ENCODE measurements at regions not wholly inside any gene's neighbourhood (a gene's known extent, or its start where the extent isn't known, plus 50 kb on each side); places are given as distances from the start of the nearest gene placed in this dataset.

DNA sequence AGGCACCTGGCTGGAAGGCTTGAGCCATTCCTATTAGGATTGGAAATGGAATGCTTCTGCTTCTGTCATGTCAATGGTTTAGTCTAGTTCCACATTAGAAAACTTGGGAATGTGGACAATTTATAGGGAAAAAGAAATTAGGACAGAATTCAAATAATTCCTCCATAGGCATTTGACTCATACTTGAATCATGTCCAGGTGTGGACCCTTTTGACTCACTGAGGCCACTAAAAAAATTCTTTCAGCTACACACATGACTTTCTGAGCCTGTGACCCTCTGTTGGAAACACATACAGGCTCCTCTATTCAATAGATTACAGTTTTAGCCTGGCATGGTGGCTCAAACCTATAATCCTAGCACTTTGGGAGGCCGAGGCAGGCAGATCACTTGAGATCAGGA lies 100.5 kb downstream of the RASSF10 start:
- H3K9me3 Mint-ChIP-seq (ENCODE audit: low read depth, unreplicated experiment): peaks cover 10% of the 10 kb centered on the region
- peaks cover 49% of the 10 kb centered on the region for H3K4me1 Mint-ChIP-seq (ENCODE audit: low read depth, unreplicated experiment)
- CTCF ChIA-PET: interaction anchor here (0.7 kb wide), 1 partner anchor 1963 kb away, joined by 3 read pairs; no protein-coding TSS in a partner anchor
- no TSS peak for BruUV-seq (replicated peaks)
- intact Hi-C loops (cut with micrococcal nuclease; ENCODE audit: unreplicated experiment): no loop called here
- no peak for DNase-seq
- no peaks in the 10 kb centered on the region for H3K36me3 Mint-ChIP-seq (ENCODE audit: insufficient read depth, unreplicated experiment)
- TF ChIP-seq, protein P1, sequence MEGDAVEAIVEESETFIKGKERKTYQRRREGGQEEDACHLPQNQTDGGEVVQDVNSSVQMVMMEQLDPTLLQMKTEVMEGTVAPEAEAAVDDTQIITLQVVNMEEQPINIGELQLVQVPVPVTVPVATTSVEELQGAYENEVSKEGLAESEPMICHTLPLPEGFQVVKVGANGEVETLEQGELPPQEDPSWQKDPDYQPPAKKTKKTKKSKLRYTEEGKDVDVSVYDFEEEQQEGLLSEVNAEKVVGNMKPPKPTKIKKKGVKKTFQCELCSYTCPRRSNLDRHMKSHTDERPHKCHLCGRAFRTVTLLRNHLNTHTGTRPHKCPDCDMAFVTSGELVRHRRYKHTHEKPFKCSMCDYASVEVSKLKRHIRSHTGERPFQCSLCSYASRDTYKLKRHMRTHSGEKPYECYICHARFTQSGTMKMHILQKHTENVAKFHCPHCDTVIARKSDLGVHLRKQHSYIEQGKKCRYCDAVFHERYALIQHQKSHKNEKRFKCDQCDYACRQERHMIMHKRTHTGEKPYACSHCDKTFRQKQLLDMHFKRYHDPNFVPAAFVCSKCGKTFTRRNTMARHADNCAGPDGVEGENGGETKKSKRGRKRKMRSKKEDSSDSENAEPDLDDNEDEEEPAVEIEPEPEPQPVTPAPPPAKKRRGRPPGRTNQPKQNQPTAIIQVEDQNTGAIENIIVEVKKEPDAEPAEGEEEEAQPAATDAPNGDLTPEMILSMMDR (IDR thresholded peaks at IDR 0.05; ENCODE audit: unreplicated experiment): no peak
- no peak overlapping the region for H3K27ac Mint-ChIP-seq (ENCODE audit: unreplicated experiment)
- H3K27me3 Mint-ChIP-seq (ENCODE audit: unreplicated experiment): no peaks in the 10 kb centered on the region
- no peak overlapping the region for H3K4me3 Mint-ChIP-seq (ENCODE audit: low read depth, unreplicated experiment)

DNA sequence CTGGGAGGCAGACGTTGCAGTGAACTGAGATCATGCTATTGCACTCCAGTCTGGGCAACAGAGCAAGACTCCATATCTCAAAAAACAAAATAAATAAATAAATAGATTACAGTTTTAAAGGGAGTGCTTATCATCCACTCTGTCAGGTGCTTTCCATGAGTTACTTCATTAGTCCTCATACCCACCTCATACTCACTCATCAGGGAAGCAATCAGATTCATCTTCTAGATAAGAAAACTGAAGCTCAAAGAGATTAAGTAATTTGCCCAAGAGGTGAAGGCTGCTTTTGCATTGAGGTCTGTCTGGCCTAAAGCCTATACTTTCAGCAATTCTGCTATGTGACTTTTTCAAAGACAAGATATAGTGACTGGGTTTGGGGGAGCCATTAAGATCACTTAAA lies 101.0 kb downstream of the RASSF10 start:
- H3K9me3 Mint-ChIP-seq (ENCODE audit: low read depth, unreplicated experiment): peaks cover 10% of the 10 kb centered on the region
- DNase-seq: no peak
- TF ChIP-seq, protein P1 (IDR thresholded peaks at IDR 0.05; ENCODE audit: unreplicated experiment): no peak
- H3K4me3 Mint-ChIP-seq (ENCODE audit: low read depth, unreplicated experiment): no peak overlapping the region
- no peaks in the 10 kb centered on the region for H3K36me3 Mint-ChIP-seq (ENCODE audit: insufficient read depth, unreplicated experiment)
- no peak overlapping the region for H3K27ac Mint-ChIP-seq (ENCODE audit: unreplicated experiment)
- H3K4me1 Mint-ChIP-seq (ENCODE audit: low read depth, unreplicated experiment): peaks cover 49% of the 10 kb centered on the region
- no TSS peak for BruUV-seq (replicated peaks)
- no peaks in the 10 kb centered on the region for H3K27me3 Mint-ChIP-seq (ENCODE audit: unreplicated experiment)
- CTCF ChIA-PET: no interaction called here
- intact Hi-C loops (cut with micrococcal nuclease; ENCODE audit: unreplicated experiment): no loop called here

- no peak overlapping the region for H3K27ac Mint-ChIP-seq (ENCODE audit: unreplicated experiment)
- peaks cover 49% of the 10 kb centered on the region for H3K4me1 Mint-ChIP-seq (ENCODE audit: low read depth, unreplicated experiment)
- intact Hi-C loops (cut with micrococcal nuclease; ENCODE audit: unreplicated experiment): no loop called here
- no peak overlapping the region for H3K4me3 Mint-ChIP-seq (ENCODE audit: low read depth, unreplicated experiment)
- no TSS peak for BruUV-seq (replicated peaks)
- CTCF ChIA-PET: no interaction called here
- no peak for DNase-seq
- H3K36me3 Mint-ChIP-seq (ENCODE audit: insufficient read depth, unreplicated experiment): no peaks in the 10 kb centered on the region
- TF ChIP-seq, protein P1 (IDR thresholded peaks at IDR 0.05; ENCODE audit: unreplicated experiment): no peak
- H3K27me3 Mint-ChIP-seq (ENCODE audit: unreplicated experiment): no peaks in the 10 kb centered on the region
- peaks cover 10% of the 10 kb centered on the region for H3K9me3 Mint-ChIP-seq (ENCODE audit: low read depth, unreplicated experiment)
Observed at GRCh38 chr11:13110929-13111812, 102.1 kb downstream of the RASSF10 start.

- H3K36me3 Mint-ChIP-seq (ENCODE audit: insufficient read depth, unreplicated experiment): no peaks in the 10 kb centered on the region
- H3K27me3 Mint-ChIP-seq (ENCODE audit: unreplicated experiment): no peaks in the 10 kb centered on the region
- peaks cover 49% of the 10 kb centered on the region for H3K4me1 Mint-ChIP-seq (ENCODE audit: low read depth, unreplicated experiment)
- TF ChIP-seq, protein P1 (IDR thresholded peaks at IDR 0.05; ENCODE audit: unreplicated experiment): no peak
- no TSS peak for BruUV-seq (replicated peaks)
- intact Hi-C loops (cut with micrococcal nuclease; ENCODE audit: unreplicated experiment): no loop called here
- H3K27ac Mint-ChIP-seq (ENCODE audit: unreplicated experiment): no peak overlapping the region
- CTCF ChIA-PET: no interaction called here
- DNase-seq: no peak
- H3K4me3 Mint-ChIP-seq (ENCODE audit: low read depth, unreplicated experiment): no peak overlapping the region
- H3K9me3 Mint-ChIP-seq (ENCODE audit: low read depth, unreplicated experiment): peaks cover 10% of the 10 kb centered on the region
Observed at GRCh38 chr11:13111813-13112130, 102.7 kb downstream of the RASSF10 start.
